RWPE2 (cell line): ENCODE measurements at regions not wholly inside any gene's neighbourhood (a gene's known extent, or its start where the extent isn't known, plus 50 kb on each side); places are given as distances from the start of the nearest gene placed in this dataset.
A peak's percentile ranks its signal among the peaks of the same experiment; 100 is the strongest.

Experiments used
- ATAC-seq: fragments of 200-7000 bp; cut with Tn5 transposase; 3 replicates; pipeline ENCODE4 v1.9.1; 2021; ENCODE audit warnings: low read depth
- DNase-seq: peaks from one replicate; pipeline ENCODE4 v3.0.0-alpha.2; 2020; ENCODE audit warnings: low spot score
- H3K27ac ChIP-seq: fragments of 450-650 bp; 2 replicates; pipeline ENCODE4 v1.5.1; 2017; ENCODE audit warnings: mild to moderate bottlenecking; ENCODE audit not compliant: poor library complexity, severe bottlenecking
- H3K27me3 ChIP-seq: fragments of 250-450 bp; sonication (Bioruptor Pico); 2 replicates; pipeline ENCODE4 v1.5.1; 2021; ENCODE audit warnings: mild to moderate bottlenecking, moderate library complexity; ENCODE audit not compliant: insufficient read depth, poor library complexity, severe bottlenecking
- H3K36me3 ChIP-seq: fragments of 250-450 bp; sonication (Bioruptor Pico); 2 replicates; pipeline ENCODE4 v1.5.1; 2020; ENCODE audit warnings: low read depth, mild to moderate bottlenecking, moderate library complexity
- H3K4me1 ChIP-seq: fragments of 250-450 bp; sonication (Bioruptor Pico); 2 replicates; pipeline ENCODE4 v1.5.1; 2021; ENCODE audit warnings: mild to moderate bottlenecking, moderate library complexity; ENCODE audit not compliant: insufficient read depth, poor library complexity, severe bottlenecking
- H3K4me3 ChIP-seq: fragments of 250-450 bp; sonication (Bioruptor Pico); 2 replicates; pipeline ENCODE4 v1.5.1; 2021; ENCODE audit warnings: mild to moderate bottlenecking, moderate library complexity; ENCODE audit not compliant: severe bottlenecking
- H3K9me3 ChIP-seq: fragments of 250-450 bp; sonication (Bioruptor Pico); 2 replicates; pipeline ENCODE4 v1.5.1; 2021; ENCODE audit warnings: mild to moderate bottlenecking, moderate library complexity; ENCODE audit not compliant: severe bottlenecking
- CTCF ChIP-seq: fragments of 450-650 bp; IDR thresholded peaks from one replicate; pipeline ENCODE4 v1.5.1; 2017; ENCODE audit warnings: mild to moderate bottlenecking, moderate library complexity; ENCODE audit not compliant: poor library complexity, severe bottlenecking

- H3K27ac ChIP-seq, result peak overlapping the region; percentile 86
- H3K4me1 ChIP-seq, result peaks cover 19% of the 10 kb centered on the region
- no peak for TF ChIP-seq CTCF
- no peaks in the 10 kb centered on the region for H3K9me3 ChIP-seq
- no peaks in the 10 kb centered on the region for H3K27me3 ChIP-seq
- H3K36me3 ChIP-seq, result no peaks in the 10 kb centered on the region
- no peak overlapping the region for H3K4me3 ChIP-seq
- no peak for DNase-seq
- peak; percentile 10; the same call in 1 of the 3 replicates for ATAC-seq
Measured at GRCh38 chr6:170026751-170027646, 263.9 kb downstream of the DLL1 start.

GRCh38 chr6:170025935-170026750 is 264.7 kb downstream of the DLL1 start:
- Histone ChIP-seq H3K27me3 (no peaks in the 10 kb centered on the region), H3K27ac (peak overlapping the region; percentile 86), H3K4me3 (no peak overlapping the region), H3K36me3 (no peaks in the 10 kb centered on the region), H3K9me3 (no peaks in the 10 kb centered on the region), H3K4me1 (peaks cover 19% of the 10 kb centered on the region)
- TF ChIP-seq CTCF, result no peak
- ATAC-seq, result peak; percentile 90
- DNase-seq, result peak; percentile 98

- no peak for TF ChIP-seq CTCF
Measured at GRCh38 chr6:170025341-170025911, 265.5 kb downstream of the DLL1 start.

GRCh38 chr6:170024940-170025339 is 265.9 kb downstream of the DLL1 start:
- peaks cover 19% of the 10 kb centered on the region for H3K4me1 ChIP-seq
- no peaks in the 10 kb centered on the region for H3K27me3 ChIP-seq
- ATAC-seq (no peak), DNase-seq (no peak)
- H3K36me3 ChIP-seq, result no peaks in the 10 kb centered on the region
- H3K27ac ChIP-seq, result peak overlapping the region; percentile 86
- no peak for TF ChIP-seq CTCF
- H3K9me3 ChIP-seq, result no peaks in the 10 kb centered on the region
- no peak overlapping the region for H3K4me3 ChIP-seq

More at GRCh38 chr6:170025341-170025911, 265.5 kb downstream of the DLL1 start:
- ATAC-seq, result no peak
- no peaks in the 10 kb centered on the region for H3K27me3 ChIP-seq
- H3K27ac ChIP-seq, result peak overlapping the region; percentile 86
- DNase-seq, result no peak
- H3K4me1 ChIP-seq, result peaks cover 19% of the 10 kb centered on the region
- no peak overlapping the region for H3K4me3 ChIP-seq
- no peaks in the 10 kb centered on the region for H3K9me3 ChIP-seq
- H3K36me3 ChIP-seq, result no peaks in the 10 kb centered on the region
